Nephron progenitor cell (in vitro differentiated cells): ENCODE measurements at regions not wholly inside any gene's neighbourhood (a gene's known extent, or its start where the extent isn't known, plus 50 kb on each side); places are given as distances from the start of the nearest gene placed in this dataset.

Source experiments
- DNase-seq: peaks from one replicate; pipeline ENCODE4 v3.0.0; 2021
- H3K27ac Mint-ChIP-seq: 2 replicates; pipeline ENCODE4 v1.8.0; 2021; ENCODE audit warnings: mild to moderate bottlenecking, moderate library complexity, mixed read lengths
- H3K27me3 Mint-ChIP-seq: 2 replicates; pipeline ENCODE4 v1.8.0; 2021; ENCODE audit warnings: mild to moderate bottlenecking, low read depth, mixed read lengths; ENCODE audit not compliant: poor library complexity
- H3K36me3 Mint-ChIP-seq: 2 replicates; pipeline ENCODE4 v1.8.0; 2021; ENCODE audit warnings: low read depth, mixed read lengths
- H3K4me1 Mint-ChIP-seq: 2 replicates; pipeline ENCODE4 v1.8.0; 2021; ENCODE audit warnings: mixed read lengths
- H3K4me3 Mint-ChIP-seq: 2 replicates; pipeline ENCODE4 v1.8.0; 2021; ENCODE audit warnings: mild to moderate bottlenecking, moderate library complexity, mixed read lengths
- H3K9me3 Mint-ChIP-seq: 2 replicates; pipeline ENCODE4 v1.8.0; 2021; ENCODE audit warnings: mild to moderate bottlenecking, moderate library complexity, mixed read lengths
- TF ChIP-seq, protein P1 (sequence below): fragments of 200-600 bp; sonication (generic); IDR thresholded peaks from 2 replicates; pipeline ENCODE4 v1.5.0; 2021; ENCODE audit warnings: antibody characterized with exemption

DNA sequence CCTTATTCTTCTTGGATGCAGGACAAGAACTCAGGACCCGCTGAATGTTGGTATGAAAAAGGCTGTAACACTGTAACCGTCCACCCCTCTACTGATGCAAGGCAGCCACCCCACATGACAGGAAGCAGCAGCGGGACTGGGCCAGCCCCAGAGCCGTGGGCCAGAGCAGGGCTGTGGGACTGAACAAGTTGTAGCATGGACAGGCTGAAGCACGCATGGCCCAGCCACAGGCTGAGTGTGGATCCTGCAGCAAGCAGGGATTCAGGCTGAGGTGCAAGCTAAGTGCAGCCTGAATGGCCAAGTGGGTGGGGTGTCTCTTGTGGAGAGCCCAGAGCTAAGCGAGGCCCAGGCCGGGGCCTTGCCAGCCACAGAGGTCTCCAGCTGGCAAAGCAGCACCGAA, 632.2 kb downstream of the SPOCK3 start:
- H3K4me1 Mint-ChIP-seq: no peaks in the 10 kb centered on the region
- no peaks in the 10 kb centered on the region for H3K27me3 Mint-ChIP-seq
- no peaks in the 10 kb centered on the region for H3K9me3 Mint-ChIP-seq
- DNase-seq: no peak
- no peak overlapping the region for H3K4me3 Mint-ChIP-seq
- H3K27ac Mint-ChIP-seq: no peak overlapping the region
- no peaks in the 10 kb centered on the region for H3K36me3 Mint-ChIP-seq
- TF ChIP-seq, protein P1, sequence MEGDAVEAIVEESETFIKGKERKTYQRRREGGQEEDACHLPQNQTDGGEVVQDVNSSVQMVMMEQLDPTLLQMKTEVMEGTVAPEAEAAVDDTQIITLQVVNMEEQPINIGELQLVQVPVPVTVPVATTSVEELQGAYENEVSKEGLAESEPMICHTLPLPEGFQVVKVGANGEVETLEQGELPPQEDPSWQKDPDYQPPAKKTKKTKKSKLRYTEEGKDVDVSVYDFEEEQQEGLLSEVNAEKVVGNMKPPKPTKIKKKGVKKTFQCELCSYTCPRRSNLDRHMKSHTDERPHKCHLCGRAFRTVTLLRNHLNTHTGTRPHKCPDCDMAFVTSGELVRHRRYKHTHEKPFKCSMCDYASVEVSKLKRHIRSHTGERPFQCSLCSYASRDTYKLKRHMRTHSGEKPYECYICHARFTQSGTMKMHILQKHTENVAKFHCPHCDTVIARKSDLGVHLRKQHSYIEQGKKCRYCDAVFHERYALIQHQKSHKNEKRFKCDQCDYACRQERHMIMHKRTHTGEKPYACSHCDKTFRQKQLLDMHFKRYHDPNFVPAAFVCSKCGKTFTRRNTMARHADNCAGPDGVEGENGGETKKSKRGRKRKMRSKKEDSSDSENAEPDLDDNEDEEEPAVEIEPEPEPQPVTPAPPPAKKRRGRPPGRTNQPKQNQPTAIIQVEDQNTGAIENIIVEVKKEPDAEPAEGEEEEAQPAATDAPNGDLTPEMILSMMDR: no peak

DNA sequence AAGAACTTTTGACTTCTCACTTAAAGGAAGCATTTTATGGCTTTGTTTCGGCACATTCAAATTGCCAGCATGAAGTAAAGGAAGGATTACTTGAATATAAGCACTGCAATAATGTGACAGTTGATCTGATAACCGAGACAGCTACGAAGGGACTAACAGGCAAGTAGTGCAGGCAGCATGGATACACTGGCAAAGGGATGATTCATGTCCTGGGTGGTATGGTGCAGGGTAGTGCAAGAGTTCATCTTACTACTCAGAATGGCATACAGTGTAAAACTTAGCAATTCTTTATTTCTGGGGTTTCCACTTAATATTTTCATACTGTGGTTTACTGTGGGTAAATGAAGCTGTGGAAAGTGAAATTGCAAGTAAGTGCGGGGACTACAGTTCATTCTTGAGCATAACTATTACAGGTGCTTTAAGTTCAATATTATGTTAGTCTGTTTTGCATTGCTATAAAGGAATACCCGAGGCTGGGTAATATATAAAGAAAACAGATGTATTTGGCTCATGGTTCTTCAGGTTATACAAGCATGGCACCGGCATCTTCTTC, 611.8 kb downstream of the SPOCK3 start:
- DNase-seq: no peak
- no peak overlapping the region for H3K27ac Mint-ChIP-seq
- no peaks in the 10 kb centered on the region for H3K9me3 Mint-ChIP-seq
- H3K27me3 Mint-ChIP-seq: no peaks in the 10 kb centered on the region
- TF ChIP-seq, protein P1: no peak
- no peaks in the 10 kb centered on the region for H3K36me3 Mint-ChIP-seq
- H3K4me3 Mint-ChIP-seq: no peak overlapping the region
- H3K4me1 Mint-ChIP-seq: peaks cover 5% of the 10 kb centered on the region

DNA sequence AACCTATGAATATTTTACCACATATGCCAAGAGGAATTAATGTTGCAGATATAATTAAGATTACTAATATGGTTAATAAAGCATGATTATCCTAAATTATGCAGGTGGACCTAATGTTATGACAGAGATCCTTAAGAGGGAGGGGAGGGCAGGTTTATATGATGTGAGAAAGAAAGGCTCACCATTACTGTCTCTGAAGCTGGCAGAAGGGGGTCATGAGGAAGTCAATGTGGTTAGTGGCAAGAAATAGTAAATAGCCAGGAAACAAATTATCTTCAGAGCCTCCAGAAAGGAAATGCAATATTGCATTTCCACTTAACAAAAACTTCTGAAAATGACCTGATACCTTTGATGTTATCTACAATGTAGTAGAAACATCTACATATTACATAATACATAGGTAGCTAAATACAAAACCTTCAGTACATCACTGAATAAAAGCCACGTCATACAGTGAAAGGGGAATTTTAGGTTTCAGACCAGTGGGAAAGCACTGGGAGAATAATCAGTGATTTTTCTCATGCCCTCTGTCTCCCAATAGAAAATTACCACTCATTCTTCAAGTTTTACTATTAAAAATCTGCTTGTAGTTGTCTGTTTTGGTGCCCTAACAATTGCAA, 609.2 kb downstream of the SPOCK3 start:
- TF ChIP-seq, protein P1: no peak
- no peaks in the 10 kb centered on the region for H3K36me3 Mint-ChIP-seq
- peaks cover 5% of the 10 kb centered on the region for H3K4me1 Mint-ChIP-seq
- H3K27me3 Mint-ChIP-seq: no peaks in the 10 kb centered on the region
- no peaks in the 10 kb centered on the region for H3K9me3 Mint-ChIP-seq
- DNase-seq: no peak
- H3K4me3 Mint-ChIP-seq: no peak overlapping the region
- H3K27ac Mint-ChIP-seq: no peak overlapping the region

DNA sequence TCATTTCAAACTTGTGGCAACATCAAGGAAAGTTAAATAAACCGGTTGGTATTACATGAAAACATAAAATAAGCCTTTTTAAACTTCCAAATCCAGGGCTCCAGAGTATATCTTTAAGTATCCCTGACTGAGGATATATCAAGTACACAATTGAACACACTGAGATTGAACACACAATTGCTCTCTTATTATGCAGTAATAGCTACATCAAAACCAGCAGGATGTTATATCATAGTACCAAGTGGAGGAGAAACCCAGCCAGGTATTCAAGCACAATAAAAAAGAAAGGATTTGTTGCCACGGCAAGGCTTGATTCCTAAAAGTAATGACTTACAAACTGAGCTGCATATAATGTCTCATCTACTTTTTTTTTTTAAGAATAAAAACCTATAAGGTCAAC, 605.8 kb downstream of the SPOCK3 start:
- H3K27me3 Mint-ChIP-seq: no peaks in the 10 kb centered on the region
- no peaks in the 10 kb centered on the region for H3K9me3 Mint-ChIP-seq
- H3K4me3 Mint-ChIP-seq: no peak overlapping the region
- TF ChIP-seq, protein P1: no peak
- H3K4me1 Mint-ChIP-seq: no peaks in the 10 kb centered on the region
- H3K36me3 Mint-ChIP-seq: no peaks in the 10 kb centered on the region
- H3K27ac Mint-ChIP-seq: no peak overlapping the region
- DNase-seq: no peak

DNA sequence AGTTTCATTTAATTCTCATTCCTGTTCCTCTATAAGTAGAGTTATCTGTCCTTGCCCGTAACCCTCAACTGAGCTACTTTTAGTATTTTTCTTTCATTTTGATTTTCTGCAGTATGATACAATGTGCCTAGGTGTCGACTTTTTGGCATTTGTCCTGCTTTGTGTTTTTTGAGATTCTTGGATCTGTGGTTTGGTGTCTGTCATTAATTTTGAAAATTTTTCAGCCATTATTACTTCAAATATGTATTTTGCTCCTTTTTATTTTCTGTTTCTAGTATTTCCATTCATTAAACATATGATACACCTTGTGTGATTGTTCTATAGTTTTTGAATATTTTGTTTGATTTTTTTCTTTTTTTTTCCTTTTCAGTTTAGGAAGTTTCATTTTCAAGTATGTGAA, 598.9 kb downstream of the SPOCK3 start:
- TF ChIP-seq, protein P1: no peak
- Mint-ChIP-seq H3K4me1 (peaks cover 11% of the 10 kb centered on the region), H3K36me3 (no peaks in the 10 kb centered on the region), H3K27ac (no peak overlapping the region), H3K4me3 (no peak overlapping the region), H3K9me3 (peaks cover 12% of the 10 kb centered on the region), H3K27me3 (no peaks in the 10 kb centered on the region)
- no peak for DNase-seq

DNA sequence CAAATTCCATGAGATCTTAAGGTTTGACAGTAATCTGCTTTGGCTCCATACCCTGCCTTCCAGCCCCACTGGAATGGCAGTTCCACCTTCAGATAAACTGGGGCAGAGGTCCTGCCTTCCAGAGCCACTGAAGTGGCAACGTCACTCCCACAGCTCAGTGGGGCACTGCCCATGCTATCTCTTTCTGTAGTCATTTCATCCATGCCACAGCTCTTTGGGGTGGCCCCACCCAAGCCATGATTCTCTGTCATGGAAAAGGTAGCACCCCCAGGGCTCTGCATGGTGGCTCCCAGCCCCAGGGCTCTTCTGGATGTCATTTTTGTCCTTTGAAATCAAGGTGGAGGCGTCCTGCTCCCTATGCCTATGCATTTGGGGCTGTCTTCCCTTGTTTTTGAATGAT, 596.5 kb downstream of the SPOCK3 start:
- H3K9me3 Mint-ChIP-seq: peaks cover 12% of the 10 kb centered on the region
- TF ChIP-seq, protein P1: no peak
- H3K4me3 Mint-ChIP-seq: no peak overlapping the region
- H3K27ac Mint-ChIP-seq: no peak overlapping the region
- no peak for DNase-seq
- H3K27me3 Mint-ChIP-seq: no peaks in the 10 kb centered on the region
- H3K4me1 Mint-ChIP-seq: peaks cover 11% of the 10 kb centered on the region
- H3K36me3 Mint-ChIP-seq: no peaks in the 10 kb centered on the region
